Astrocyte (in vitro differentiated cells and primary cell): ENCODE measurements at regions not wholly inside any gene's neighbourhood (a gene's known extent, or its start where the extent isn't known, plus 50 kb on each side); places are given as distances from the start of the nearest gene placed in this dataset.

ENCODE experiments used
- DNase-seq: peaks from one replicate; pipeline ENCODE4 v3.0.0-alpha.2; 2010; ENCODE audit warnings: low read depth
- FAIRE-seq: peaks from 2 replicates; lab custom pipeline; 2011; peaks lifted over from hg19 to GRCh38; lab: Jason Lieb, UNC
- H2AFZ ChIP-seq: 2 replicates; pipeline ENCODE4 v1.6.0; 2012; ENCODE audit warnings: low read depth, low read length, inconsistent platforms
- H3K27ac ChIP-seq: 2 replicates; pipeline ENCODE4 v1.5.1; 2011; ENCODE audit warnings: low read depth, low read length, inconsistent platforms
- H3K27me3 ChIP-seq: 2 replicates; pipeline ENCODE4 v1.6.0; 2011; ENCODE audit warnings: low read length, inconsistent platforms; ENCODE audit not compliant: insufficient read depth
- H3K36me3 ChIP-seq: 2 replicates; pipeline ENCODE4 v1.5.1; 2011; ENCODE audit warnings: low read length, inconsistent platforms; ENCODE audit not compliant: insufficient read depth
- H3K4me1 ChIP-seq: 2 replicates; pipeline ENCODE4 v1.5.1; 2011; ENCODE audit warnings: low read length, inconsistent platforms; ENCODE audit not compliant: insufficient read depth
- H3K4me2 ChIP-seq: 2 replicates; pipeline ENCODE4 v1.6.0; 2012; ENCODE audit warnings: low read length, inconsistent platforms
- H3K4me3 ChIP-seq: 2 replicates; pipeline ENCODE4 v1.5.1; 2011; ENCODE audit warnings: low read depth, mild to moderate bottlenecking, low read length, inconsistent platforms; ENCODE audit not compliant: insufficient read depth
- H3K79me2 ChIP-seq: 2 replicates; pipeline ENCODE4 v1.6.0; 2012; ENCODE audit warnings: mild to moderate bottlenecking, low read length, inconsistent platforms; ENCODE audit not compliant: insufficient read depth
- H3K9ac ChIP-seq: 2 replicates; pipeline ENCODE4 v1.6.0; 2012; ENCODE audit warnings: mild to moderate bottlenecking, low read length, inconsistent platforms
- H3K9me3 ChIP-seq: 2 replicates; pipeline ENCODE4 v1.5.1; 2012; ENCODE audit warnings: low read depth, mild to moderate bottlenecking, low read length, inconsistent platforms; ENCODE audit not compliant: insufficient read depth
- H4K20me1 ChIP-seq: 2 replicates; pipeline ENCODE4 v1.6.0; 2012; ENCODE audit warnings: low read length, inconsistent platforms; ENCODE audit not compliant: insufficient read depth
- H3K27ac Mint-ChIP-seq: one replicate; pipeline ENCODE4 v1.8.0; 2021; ENCODE audit warnings: mild to moderate bottlenecking, mixed read lengths; ENCODE audit not compliant: unreplicated experiment
- H3K27me3 Mint-ChIP-seq: one replicate; pipeline ENCODE4 v1.8.0; 2021; ENCODE audit warnings: low read depth, mixed read lengths; ENCODE audit not compliant: unreplicated experiment
- H3K36me3 Mint-ChIP-seq: one replicate; pipeline ENCODE4 v1.8.0; 2021; ENCODE audit warnings: low read depth, mixed read lengths; ENCODE audit not compliant: unreplicated experiment
- H3K4me1 Mint-ChIP-seq: one replicate; pipeline ENCODE4 v1.8.0; 2021; ENCODE audit warnings: low read depth, mixed read lengths; ENCODE audit not compliant: unreplicated experiment
- H3K4me3 Mint-ChIP-seq: one replicate; pipeline ENCODE4 v1.8.0; 2021; ENCODE audit warnings: mild to moderate bottlenecking, moderate library complexity, mixed read lengths; ENCODE audit not compliant: unreplicated experiment
- H3K9me3 Mint-ChIP-seq: one replicate; pipeline ENCODE4 v1.8.0; 2021; ENCODE audit warnings: mild to moderate bottlenecking, mixed read lengths; ENCODE audit not compliant: unreplicated experiment
- CTCF ChIP-seq: IDR thresholded peaks from 2 replicates; pipeline ENCODE4 v1.5.1; 2011; ENCODE audit warnings: low read depth, mild to moderate bottlenecking, inconsistent platforms, low read length, moderate library complexity; ENCODE audit not compliant: insufficient read depth
- EZH2 ChIP-seq: IDR thresholded peaks from 2 replicates; pipeline ENCODE4 v1.6.1; 2012; ENCODE audit warnings: mild to moderate bottlenecking, low read length, inconsistent platforms; ENCODE audit not compliant: insufficient read depth

DNA sequence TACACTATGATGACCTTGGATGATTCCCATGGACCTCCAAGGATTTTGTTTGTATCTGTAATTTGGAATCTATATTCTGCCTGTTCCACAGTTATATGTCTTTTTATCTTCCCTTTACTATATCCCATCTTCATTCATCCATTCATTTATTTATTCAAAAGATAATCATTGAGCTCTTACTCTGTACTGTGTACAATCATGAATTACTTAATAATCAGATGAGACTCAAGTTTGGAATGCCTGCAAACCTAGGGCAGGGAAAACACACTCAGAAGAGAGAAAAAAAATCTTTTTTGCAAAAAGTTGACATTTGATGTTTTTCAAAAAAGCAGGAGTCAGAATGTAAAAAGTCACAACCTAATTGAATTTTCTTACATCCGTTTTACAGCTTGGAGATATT lies 170.2 kb upstream of the GNAI1 start:
- Mint-ChIP-seq H3K4me3 (no peak overlapping the region), H3K36me3 (no peaks in the 10 kb centered on the region), H3K4me1 (no peaks in the 10 kb centered on the region), H3K27me3 (no peaks in the 10 kb centered on the region), H3K27ac (no peak overlapping the region), H3K9me3 (no peaks in the 10 kb centered on the region)
- Histone ChIP-seq H2AFZ (no peak overlapping the region), H3K9ac (no peak overlapping the region), H4K20me1 (no peaks in the 10 kb centered on the region), H3K9me3 (no peaks in the 10 kb centered on the region), H3K27ac (no peak overlapping the region), H3K36me3 (no peaks in the 10 kb centered on the region), H3K4me3 (no peak overlapping the region), H3K4me1 (no peaks in the 10 kb centered on the region), H3K4me2 (no peak overlapping the region), H3K79me2 (no peaks in the 10 kb centered on the region), H3K27me3 (no peaks in the 10 kb centered on the region)
- DNase-seq (no peak), FAIRE-seq (no peak)
- no peak for TF ChIP-seq EZH2
- TF ChIP-seq CTCF = no peak

GRCh38 chr7:79953130-79953529 lies 181.5 kb upstream of the GNAI1 start:
- H3K4me3 ChIP-seq = no peak overlapping the region
- H2AFZ ChIP-seq = no peak overlapping the region
- no peak overlapping the region for H3K9ac ChIP-seq
- TF ChIP-seq EZH2 (no peak), CTCF (no peak)
- no peaks in the 10 kb centered on the region for H3K79me2 ChIP-seq
- H3K36me3 Mint-ChIP-seq = no peaks in the 10 kb centered on the region
- DNase-seq (no peak), FAIRE-seq (no peak)
- no peaks in the 10 kb centered on the region for H3K4me1 Mint-ChIP-seq
- no peak overlapping the region for H3K27ac Mint-ChIP-seq
- H3K9me3 Mint-ChIP-seq = no peaks in the 10 kb centered on the region
- no peaks in the 10 kb centered on the region for H3K27me3 Mint-ChIP-seq
- no peaks in the 10 kb centered on the region for H3K4me1 ChIP-seq
- no peak overlapping the region for H3K4me2 ChIP-seq
- no peak overlapping the region for H3K4me3 Mint-ChIP-seq
- H3K27ac ChIP-seq = no peak overlapping the region
- H3K9me3 ChIP-seq = no peaks in the 10 kb centered on the region
- no peaks in the 10 kb centered on the region for H3K36me3 ChIP-seq
- no peaks in the 10 kb centered on the region for H4K20me1 ChIP-seq
- no peaks in the 10 kb centered on the region for H3K27me3 ChIP-seq

- H3K27me3 Mint-ChIP-seq = no peaks in the 10 kb centered on the region
- H4K20me1 ChIP-seq = no peaks in the 10 kb centered on the region
- no peaks in the 10 kb centered on the region for H3K79me2 ChIP-seq
- no peak overlapping the region for H2AFZ ChIP-seq
- H3K9ac ChIP-seq = no peak overlapping the region
- no peaks in the 10 kb centered on the region for H3K4me1 ChIP-seq
- H3K9me3 Mint-ChIP-seq = peaks cover 1% of the 10 kb centered on the region
- H3K36me3 ChIP-seq = no peaks in the 10 kb centered on the region
- no peak overlapping the region for H3K27ac ChIP-seq
- no peak overlapping the region for H3K4me2 ChIP-seq
- no peak overlapping the region for H3K4me3 ChIP-seq
- DNase-seq (no peak), FAIRE-seq (no peak)
- no peak overlapping the region for H3K27ac Mint-ChIP-seq
- H3K36me3 Mint-ChIP-seq = no peaks in the 10 kb centered on the region
- H3K27me3 ChIP-seq = no peaks in the 10 kb centered on the region
- H3K4me3 Mint-ChIP-seq = no peak overlapping the region
- TF ChIP-seq CTCF (no peak), EZH2 (no peak)
- H3K4me1 Mint-ChIP-seq = no peaks in the 10 kb centered on the region
- H3K9me3 ChIP-seq = no peaks in the 10 kb centered on the region
These were observed 182.2 kb upstream of the GNAI1 start for GRCh38 chr7:79952399-79952798.
